ENCODE measurements at regions not wholly inside any gene's neighbourhood (a gene's known extent, or its start where the extent isn't known, plus 50 kb on each side); places are given as distances from the start of the nearest gene placed in this dataset.
A peak's percentile ranks its signal among the peaks of the same experiment; 100 is the strongest.

- no peaks in the 10 kb centered on the region for H3K4me1 ChIP-seq
- no peak for DNase-seq
- no peaks in the 10 kb centered on the region for H3K9me3 ChIP-seq (replicated peaks)
Observed at GRCh38 chr4:18404642-18405041, 383.1 kb upstream of the LCORL start.

DNA sequence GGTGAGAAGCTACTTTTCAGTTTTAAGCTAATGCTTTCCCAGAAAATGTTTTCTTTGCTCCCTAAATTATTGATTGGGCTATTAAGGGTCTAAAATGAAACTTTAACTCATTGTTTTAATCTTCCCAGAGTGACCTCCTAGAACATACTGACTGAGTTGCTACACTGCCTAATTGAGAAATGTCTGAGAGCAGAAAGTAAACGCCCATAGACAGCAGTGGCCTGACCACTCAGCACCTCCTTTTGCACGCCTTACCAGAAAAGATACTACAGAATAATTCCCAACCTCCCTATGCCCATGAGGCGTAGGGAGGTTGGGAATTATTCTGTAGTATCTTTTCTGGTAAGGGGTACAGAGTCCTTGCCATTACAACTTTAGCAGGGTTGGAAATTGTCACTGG, 381.8 kb upstream of the LCORL start:
- DNase-seq = no peak
- Histone ChIP-seq H3K9me3 (replicated peaks) (no peaks in the 10 kb centered on the region), H3K4me1 (no peaks in the 10 kb centered on the region), H3K27ac (no peak overlapping the region), H3K27me3 (peaks cover 8% of the 10 kb centered on the region; the same call in 1 of the 2 replicates), H3K36me3 (0 out of 2 replicates have a peak, but pooled peaks cover 3% of the 10 kb centered on the region), H3K4me3 (no peak overlapping the region)

More at GRCh38 chr4:18404642-18405041, 383.1 kb upstream of the LCORL start:
- H3K4me3 ChIP-seq = no peak overlapping the region
- peaks cover 6% of the 10 kb centered on the region; the same call in 1 of the 2 replicates for H3K27me3 ChIP-seq
- no peak overlapping the region for H3K27ac ChIP-seq
- no peaks in the 10 kb centered on the region for H3K36me3 ChIP-seq

GRCh38 chr4:18401868-18402267, 380.3 kb upstream of the LCORL start:
- 0 out of 2 replicates have a peak, but pooled peaks cover 3% of the 10 kb centered on the region for H3K36me3 ChIP-seq
- no peak for DNase-seq
- no peaks in the 10 kb centered on the region for H3K4me1 ChIP-seq
- no peaks in the 10 kb centered on the region for H3K9me3 ChIP-seq (replicated peaks)
- no peak overlapping the region for H3K4me3 ChIP-seq
- H3K27ac ChIP-seq = no peak overlapping the region
- peaks cover 8% of the 10 kb centered on the region; the same call in 1 of the 2 replicates for H3K27me3 ChIP-seq

GRCh38 chr4:18401425-18401824, 379.9 kb upstream of the LCORL start:
- H3K27ac ChIP-seq = no peak overlapping the region
- H3K27me3 ChIP-seq = peaks cover 8% of the 10 kb centered on the region; the same call in 1 of the 2 replicates
- no peak overlapping the region for H3K4me3 ChIP-seq
- H3K4me1 ChIP-seq = no peaks in the 10 kb centered on the region
- DNase-seq = no peak
- no peaks in the 10 kb centered on the region for H3K9me3 ChIP-seq (replicated peaks)
- H3K36me3 ChIP-seq = 0 out of 2 replicates have a peak, but pooled peaks cover 3% of the 10 kb centered on the region

- no peak for DNase-seq
- H3K4me3 ChIP-seq = no peak overlapping the region
- no peak overlapping the region for H3K27ac ChIP-seq
- H3K9me3 ChIP-seq (replicated peaks) = no peaks in the 10 kb centered on the region
- 0 out of 2 replicates have a peak, but pooled peaks cover 3% of the 10 kb centered on the region for H3K36me3 ChIP-seq
- peaks cover 8% of the 10 kb centered on the region; the same call in 1 of the 2 replicates for H3K27me3 ChIP-seq
- no peaks in the 10 kb centered on the region for H3K4me1 ChIP-seq
Observed at GRCh38 chr4:18398661-18399060, 377.1 kb upstream of the LCORL start.

- Histone ChIP-seq H3K4me1 (no peaks in the 10 kb centered on the region), H3K27ac (no peak overlapping the region), H3K9me3 (replicated peaks) (no peaks in the 10 kb centered on the region), H3K27me3 (peaks cover 8% of the 10 kb centered on the region; the same call in 1 of the 2 replicates), H3K36me3 (0 out of 2 replicates have a peak, but pooled peaks cover 3% of the 10 kb centered on the region), H3K4me3 (no peak overlapping the region)
- no peak for DNase-seq
Observed at GRCh38 chr4:18397681-18398390, 376.3 kb upstream of the LCORL start.

DNA sequence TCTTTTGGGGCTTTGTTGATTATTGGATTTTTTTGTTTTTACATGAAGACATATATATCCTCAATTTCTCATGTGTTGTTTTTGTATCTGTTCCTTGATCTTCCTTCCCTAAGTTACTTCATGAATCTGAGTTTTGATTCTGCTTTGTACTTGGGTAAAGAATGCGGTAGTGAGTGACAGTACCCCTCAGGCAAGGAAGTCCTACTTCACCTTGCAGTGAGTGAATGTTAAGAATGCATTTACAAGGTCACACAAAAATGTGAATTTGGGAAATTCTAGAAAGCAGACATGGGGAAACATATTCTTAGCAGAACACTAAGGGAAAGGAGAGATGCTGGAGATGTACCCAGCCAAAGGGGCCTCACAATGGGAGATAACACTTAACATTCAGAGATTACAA, 373.1 kb upstream of the LCORL start:
- H3K27ac ChIP-seq = no peak overlapping the region
- H3K4me1 ChIP-seq = no peaks in the 10 kb centered on the region
- H3K9me3 ChIP-seq (replicated peaks) = no peaks in the 10 kb centered on the region
- DNase-seq = no peak
- no peak overlapping the region for H3K4me3 ChIP-seq
- 0 out of 2 replicates have a peak, but pooled peaks cover 3% of the 10 kb centered on the region for H3K36me3 ChIP-seq
- peaks cover 2% of the 10 kb centered on the region; the same call in 1 of the 2 replicates for H3K27me3 ChIP-seq

DNA sequence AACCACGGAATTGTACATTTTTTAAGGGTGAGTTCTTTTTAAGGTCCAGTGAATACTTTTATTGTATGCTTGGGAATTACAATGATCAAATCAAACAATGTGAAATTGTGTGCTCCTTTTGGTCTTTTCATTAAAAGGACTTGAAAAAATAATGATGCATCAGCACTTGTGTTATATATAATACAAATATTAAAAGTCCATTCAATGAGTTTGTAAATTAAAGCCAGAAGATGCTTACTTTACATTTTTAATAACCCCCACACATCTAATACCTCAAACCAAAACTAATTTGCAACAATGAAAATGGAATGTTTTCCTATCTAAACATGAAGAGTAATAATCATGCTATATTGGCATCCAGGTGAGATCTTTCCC, 369.8 kb upstream of the LCORL start:
- Histone ChIP-seq H3K27ac (no peak overlapping the region), H3K4me3 (no peak overlapping the region), H3K4me1 (no peaks in the 10 kb centered on the region), H3K9me3 (replicated peaks) (no peaks in the 10 kb centered on the region), H3K27me3 (no peaks in the 10 kb centered on the region), H3K36me3 (no peaks in the 10 kb centered on the region)
- no peak for DNase-seq

DNA sequence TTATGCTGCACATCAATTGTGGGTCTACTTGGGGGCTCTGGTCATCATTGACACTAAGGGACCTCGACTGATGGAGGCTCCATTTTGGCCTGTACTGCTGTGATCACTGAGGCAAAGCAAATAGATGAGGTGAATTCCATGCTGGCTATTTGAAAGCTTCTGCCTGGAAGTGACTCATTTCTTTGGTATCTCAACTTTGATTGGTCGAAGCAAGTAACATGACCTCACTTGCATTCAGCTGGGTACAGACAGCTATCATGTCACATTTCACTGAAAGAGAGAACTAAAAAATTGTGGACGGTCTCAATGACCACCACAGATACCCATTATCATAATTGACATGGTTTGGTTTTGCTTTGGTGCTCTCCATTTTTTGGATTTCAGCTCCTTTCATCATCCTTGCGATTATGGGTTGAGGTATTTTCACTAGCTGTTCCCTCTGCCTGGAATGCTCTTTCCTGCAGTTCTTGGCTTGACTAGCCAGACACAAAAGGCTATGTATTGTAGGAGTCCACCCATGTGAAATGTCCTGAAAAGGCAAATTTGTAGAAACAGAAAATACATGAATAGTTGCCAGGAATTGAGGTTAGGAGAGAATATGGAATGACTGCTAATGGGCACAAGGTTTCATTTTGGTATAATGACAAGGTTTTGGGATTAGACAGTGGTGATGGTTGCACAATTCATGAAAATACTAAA, 369.2 kb upstream of the LCORL start:
- Histone ChIP-seq H3K27me3 (no peaks in the 10 kb centered on the region), H3K36me3 (no peaks in the 10 kb centered on the region), H3K4me3 (no peak overlapping the region), H3K9me3 (replicated peaks) (no peaks in the 10 kb centered on the region), H3K27ac (no peak overlapping the region), H3K4me1 (no peaks in the 10 kb centered on the region)
- peak in 1 of 2 experiments; percentile 42 for DNase-seq

- Histone ChIP-seq H3K36me3 (no peaks in the 10 kb centered on the region), H3K27me3 (no peaks in the 10 kb centered on the region)
Observed at GRCh38 chr4:18389115-18389514, 367.6 kb upstream of the LCORL start.

GRCh38 chr4:18388039-18388438, 366.5 kb upstream of the LCORL start:
- DNase-seq = no peak
- H3K4me3 ChIP-seq = no peak overlapping the region
- H3K9me3 ChIP-seq (replicated peaks) = no peaks in the 10 kb centered on the region
- H3K4me1 ChIP-seq = no peaks in the 10 kb centered on the region
- no peaks in the 10 kb centered on the region for H3K27me3 ChIP-seq
- no peak overlapping the region for H3K27ac ChIP-seq
- no peaks in the 10 kb centered on the region for H3K36me3 ChIP-seq

More at GRCh38 chr4:18389115-18389514, 367.6 kb upstream of the LCORL start:
- Histone ChIP-seq H3K27ac (no peak overlapping the region), H3K9me3 (replicated peaks) (no peaks in the 10 kb centered on the region), H3K4me3 (no peak overlapping the region), H3K4me1 (no peaks in the 10 kb centered on the region)
- no peak for DNase-seq

GRCh38 chr4:18381186-18381585, 359.6 kb upstream of the LCORL start:
- Histone ChIP-seq H3K27me3 (no peaks in the 10 kb centered on the region), H3K4me3 (no peak overlapping the region), H3K4me1 (no peaks in the 10 kb centered on the region), H3K36me3 (no peaks in the 10 kb centered on the region), H3K27ac (no peak overlapping the region), H3K9me3 (replicated peaks) (no peaks in the 10 kb centered on the region)
- no peak for DNase-seq

DNA sequence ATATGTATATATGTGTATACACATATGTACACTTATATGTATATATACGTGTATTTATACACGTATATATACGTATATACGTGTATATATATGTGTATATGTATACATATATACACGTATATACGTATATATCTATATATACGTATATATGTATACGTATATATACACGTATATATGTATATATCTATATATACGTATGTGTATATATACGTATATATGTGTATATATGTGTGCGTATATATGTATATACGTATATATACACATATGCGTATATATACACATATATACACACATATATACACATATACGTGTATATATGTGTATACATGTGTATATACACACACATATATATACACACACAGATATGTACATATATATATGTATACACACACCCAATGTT, 348.0 kb upstream of the LCORL start:
- Histone ChIP-seq H3K4me1 (no peaks in the 10 kb centered on the region), H3K27ac (no peak overlapping the region), H3K36me3 (no peaks in the 10 kb centered on the region), H3K4me3 (no peak overlapping the region), H3K27me3 (no peaks in the 10 kb centered on the region), H3K9me3 (replicated peaks) (no peaks in the 10 kb centered on the region)
- DNase-seq = no peak

- Histone ChIP-seq H3K4me3 (no peak overlapping the region), H3K27ac (no peak overlapping the region), H3K36me3 (no peaks in the 10 kb centered on the region), H3K4me1 (no peaks in the 10 kb centered on the region), H3K9me3 (replicated peaks) (no peaks in the 10 kb centered on the region), H3K27me3 (no peaks in the 10 kb centered on the region)
- peak in 1 of 2 experiments; percentile 55 for DNase-seq
Observed at GRCh38 chr4:18366892-18367291, 345.3 kb upstream of the LCORL start.

DNA sequence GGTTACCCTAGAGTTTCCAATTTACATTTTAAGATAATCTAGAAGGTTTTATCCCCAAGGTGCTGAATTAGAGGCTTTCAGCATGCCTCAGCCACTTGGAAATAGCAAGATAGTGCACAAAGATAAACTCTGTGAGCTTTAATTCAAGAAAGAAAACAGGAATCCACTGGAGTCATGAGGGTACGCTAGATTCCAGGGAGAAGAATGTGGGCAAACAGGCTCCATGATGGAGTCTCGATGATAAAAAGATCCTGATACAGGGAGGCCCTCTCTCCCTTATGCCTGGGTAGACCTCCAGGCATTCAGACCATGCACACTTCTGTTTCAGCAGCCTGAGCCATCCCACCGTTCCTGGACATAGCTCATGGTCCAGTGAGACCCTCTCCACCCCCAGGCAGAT, 344.6 kb upstream of the LCORL start:
- Histone ChIP-seq H3K9me3 (replicated peaks) (no peaks in the 10 kb centered on the region), H3K4me3 (no peak overlapping the region), H3K4me1 (no peaks in the 10 kb centered on the region), H3K27ac (no peak overlapping the region), H3K36me3 (no peaks in the 10 kb centered on the region), H3K27me3 (no peaks in the 10 kb centered on the region)
- no peak for DNase-seq

Measured in SJCRH30 (cell line).